Mucosa of descending colon (tissue), 3 donors: ENCODE measurements at regions not wholly inside any gene's neighbourhood (a gene's known extent, or its start where the extent isn't known, plus 50 kb on each side); places are given as distances from the start of the nearest gene placed in this dataset.

ENCODE experiments used
- ATAC-seq: fragments of 200-7000 bp; cut with Tn5 transposase; one replicate; pipeline ENCODE4 v1.9.1; 2020; ENCODE audit warnings: mild to moderate bottlenecking, moderate library complexity
- DNase-seq, 3 donors: peaks; one replicate each; pipeline ENCODE4 v3.0.0-alpha.2; 2020
- H3K36me3 ChIP-seq: fragments of 200-600 bp; one replicate; pipeline ENCODE4 v1.8.0; 2021; ENCODE audit warnings: low read depth, mild to moderate bottlenecking
- H3K4me1 ChIP-seq: fragments of 200-600 bp; one replicate; pipeline ENCODE4 v1.8.0; 2021; ENCODE audit warnings: low read depth, mild to moderate bottlenecking
- H3K4me3 ChIP-seq: fragments of 200-600 bp; one replicate; pipeline ENCODE4 v1.8.0; 2021; ENCODE audit warnings: mild to moderate bottlenecking
- H3K9me3 ChIP-seq: fragments of 200-600 bp; one replicate; pipeline ENCODE4 v1.8.0; 2021; ENCODE audit warnings: mild to moderate bottlenecking
- intact Hi-C, 2 donors: fragments of 100-400 bp; cut with DNase I in 1 of 2; cut with micrococcal nuclease in 1 of 2; formaldehyde crosslinking; loops; one replicate each; pipeline versions ENCODE4 v1.11.0 to v1.11.1; 2022; cut with DNase I, micrococcal nuclease
- TF ChIP-seq, protein P1 (sequence below): fragments of 200-600 bp; IDR thresholded peaks from one replicate; pipeline ENCODE4 v1.8.0; 2022; ENCODE audit warnings: antibody characterized with exemption, mild to moderate bottlenecking
- donor health status: DM: no; HTN: no; CAD: no; lungs with moderate emphysema.
- donor health status: DM: no; HTN: no; CAD: no.
- donor health status: DM: no; HTN: yes; CAD: no.

DNA sequence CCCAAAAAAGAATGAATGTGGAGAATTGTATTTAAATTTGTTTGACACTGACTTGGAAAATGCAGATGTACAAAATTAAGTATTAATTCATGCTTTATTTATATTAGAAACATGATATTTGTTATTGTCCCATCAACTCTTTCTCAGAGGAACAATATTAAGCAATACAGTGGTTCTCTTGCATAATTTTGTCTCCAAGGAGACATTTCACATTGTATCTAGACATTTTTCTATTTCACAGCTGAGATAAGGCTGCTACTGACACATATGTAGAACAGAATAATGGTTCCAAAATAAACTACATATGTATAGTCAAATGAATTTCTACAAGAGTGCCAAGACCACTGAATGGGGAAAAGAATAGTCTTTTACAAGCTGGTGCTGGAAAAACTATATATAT, 427.9 kb upstream of the SPANXN1 start:
- TF ChIP-seq, protein P1, sequence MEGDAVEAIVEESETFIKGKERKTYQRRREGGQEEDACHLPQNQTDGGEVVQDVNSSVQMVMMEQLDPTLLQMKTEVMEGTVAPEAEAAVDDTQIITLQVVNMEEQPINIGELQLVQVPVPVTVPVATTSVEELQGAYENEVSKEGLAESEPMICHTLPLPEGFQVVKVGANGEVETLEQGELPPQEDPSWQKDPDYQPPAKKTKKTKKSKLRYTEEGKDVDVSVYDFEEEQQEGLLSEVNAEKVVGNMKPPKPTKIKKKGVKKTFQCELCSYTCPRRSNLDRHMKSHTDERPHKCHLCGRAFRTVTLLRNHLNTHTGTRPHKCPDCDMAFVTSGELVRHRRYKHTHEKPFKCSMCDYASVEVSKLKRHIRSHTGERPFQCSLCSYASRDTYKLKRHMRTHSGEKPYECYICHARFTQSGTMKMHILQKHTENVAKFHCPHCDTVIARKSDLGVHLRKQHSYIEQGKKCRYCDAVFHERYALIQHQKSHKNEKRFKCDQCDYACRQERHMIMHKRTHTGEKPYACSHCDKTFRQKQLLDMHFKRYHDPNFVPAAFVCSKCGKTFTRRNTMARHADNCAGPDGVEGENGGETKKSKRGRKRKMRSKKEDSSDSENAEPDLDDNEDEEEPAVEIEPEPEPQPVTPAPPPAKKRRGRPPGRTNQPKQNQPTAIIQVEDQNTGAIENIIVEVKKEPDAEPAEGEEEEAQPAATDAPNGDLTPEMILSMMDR, result no peak
- intact Hi-C loops, result no loop called here
- Histone ChIP-seq H3K36me3 (no peaks in the 10 kb centered on the region), H3K4me3 (no peak overlapping the region), H3K4me1 (no peaks in the 10 kb centered on the region), H3K9me3 (no peaks in the 10 kb centered on the region)
- no peak for DNase-seq
- ATAC-seq, result no peak

DNA sequence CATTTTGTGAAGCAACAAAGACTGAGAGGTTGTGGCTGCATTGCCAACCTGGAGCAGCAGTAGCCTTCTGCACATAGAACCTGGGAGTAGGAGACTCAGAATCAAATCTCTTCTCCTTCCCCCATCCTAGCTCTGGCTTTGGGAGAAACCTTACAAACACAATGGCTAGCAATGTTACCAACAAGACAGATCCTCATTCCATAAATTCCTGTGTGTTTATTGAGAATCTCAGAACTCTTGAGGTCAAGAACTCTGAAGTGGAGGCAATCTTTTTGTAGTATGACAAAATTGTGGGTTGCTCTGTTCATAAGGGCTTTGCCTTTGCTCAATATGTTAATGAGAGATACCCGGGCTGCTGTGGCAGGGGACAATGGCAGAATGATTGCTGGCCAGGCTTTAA, 406.7 kb upstream of the SPANXN1 start:
- TF ChIP-seq, protein P1, result no peak
- DNase-seq, result no peak
- Histone ChIP-seq H3K9me3 (no peaks in the 10 kb centered on the region), H3K36me3 (no peaks in the 10 kb centered on the region), H3K4me3 (no peak overlapping the region), H3K4me1 (no peaks in the 10 kb centered on the region)
- intact Hi-C loops, result no loop called here
- no peak for ATAC-seq

DNA sequence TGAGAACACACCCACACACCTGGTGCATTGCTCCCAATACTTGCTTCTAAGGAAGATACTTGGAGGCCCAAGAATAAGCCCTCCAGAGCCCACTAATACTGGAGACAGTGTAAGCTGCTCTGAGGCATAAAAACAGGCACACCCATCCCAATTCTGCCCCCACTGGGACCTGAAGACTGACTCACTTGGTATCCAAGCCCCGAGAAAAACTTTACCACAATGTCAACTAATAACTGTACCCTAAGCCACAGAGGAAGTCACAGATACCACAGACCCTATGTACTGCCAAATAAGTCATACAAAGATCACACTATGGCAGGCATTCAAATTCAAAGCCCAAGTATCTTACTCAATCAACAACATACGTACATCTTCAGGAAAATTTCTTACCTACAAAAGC, 398.2 kb upstream of the SPANXN1 start:
- TF ChIP-seq, protein P1, result no peak
- H3K4me3 ChIP-seq, result no peak overlapping the region
- no peak for ATAC-seq
- H3K4me1 ChIP-seq, result no peaks in the 10 kb centered on the region
- intact Hi-C loops, result no loop called here
- peaks cover 4% of the 10 kb centered on the region for H3K9me3 ChIP-seq
- no peaks in the 10 kb centered on the region for H3K36me3 ChIP-seq
- DNase-seq, result no peak

DNA sequence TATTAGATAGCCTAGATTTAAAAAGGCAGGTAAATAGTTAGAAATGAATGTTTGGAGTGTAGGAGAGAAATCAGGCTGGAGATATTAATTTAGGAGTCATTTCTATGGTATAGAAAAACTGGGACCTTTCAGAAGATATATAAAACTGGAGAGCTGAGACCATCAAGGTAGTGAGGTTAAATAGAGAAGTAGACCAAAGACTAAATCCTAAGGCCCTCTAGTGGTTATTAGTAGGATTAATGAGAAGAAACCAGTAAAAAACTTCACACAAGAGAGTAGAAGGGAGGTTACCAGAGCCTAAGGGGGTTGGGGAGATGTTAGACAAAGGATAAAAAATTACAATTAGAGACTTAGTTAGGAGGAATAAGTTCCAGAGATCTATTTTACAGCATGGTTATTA, 351.0 kb upstream of the SPANXN1 start:
- Histone ChIP-seq H3K4me3 (no peak overlapping the region), H3K36me3 (no peaks in the 10 kb centered on the region), H3K4me1 (no peaks in the 10 kb centered on the region), H3K9me3 (no peaks in the 10 kb centered on the region)
- ATAC-seq (no peak), DNase-seq (no peak)
- TF ChIP-seq, protein P1, result no peak
- intact Hi-C loops, result no loop called here

DNA sequence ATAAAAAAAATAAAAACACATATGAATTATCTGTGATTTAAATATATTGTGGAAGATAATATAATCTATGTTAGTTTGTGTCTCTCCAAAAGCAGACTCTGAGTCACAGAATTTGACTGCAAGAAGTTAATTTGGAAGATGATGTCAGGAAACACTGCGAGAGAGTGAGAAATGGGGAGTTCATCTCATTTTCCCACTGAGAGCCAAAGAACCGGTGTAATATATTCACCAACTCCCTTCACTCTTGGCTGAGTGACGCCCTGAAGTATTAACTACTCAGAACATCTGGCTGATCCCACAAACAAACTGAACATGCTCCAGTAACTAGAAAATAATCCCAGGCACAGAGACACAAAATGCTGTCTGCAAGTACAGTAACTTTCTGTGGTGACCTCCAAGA, 345.8 kb upstream of the SPANXN1 start:
- no peak for DNase-seq
- H3K9me3 ChIP-seq, result no peaks in the 10 kb centered on the region
- no peak overlapping the region for H3K4me3 ChIP-seq
- H3K36me3 ChIP-seq, result no peaks in the 10 kb centered on the region
- intact Hi-C loops, result no loop called here
- no peaks in the 10 kb centered on the region for H3K4me1 ChIP-seq
- TF ChIP-seq, protein P1, result no peak
- ATAC-seq, result no peak

DNA sequence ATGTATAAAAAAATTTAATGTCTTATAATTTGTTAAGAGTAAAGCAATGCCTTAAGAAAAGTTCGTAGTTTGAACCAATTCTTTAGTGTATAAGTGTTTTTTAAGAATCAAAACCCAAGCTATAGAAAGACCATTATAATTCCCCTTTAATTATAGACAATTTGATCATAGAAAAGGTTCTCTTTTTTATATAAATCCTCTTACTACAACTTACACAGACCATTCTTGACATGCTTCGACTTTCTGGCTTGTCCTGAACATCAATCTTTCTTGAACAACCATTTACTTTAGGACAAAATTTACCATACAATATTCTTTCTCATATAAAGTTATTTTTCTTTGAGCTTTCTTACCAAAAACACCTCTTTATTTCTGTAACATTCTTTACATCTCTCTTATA, 330.5 kb upstream of the SPANXN1 start:
- TF ChIP-seq, protein P1, result no peak
- DNase-seq (no peak), ATAC-seq (no peak)
- no peaks in the 10 kb centered on the region for H3K36me3 ChIP-seq
- H3K4me3 ChIP-seq, result no peak overlapping the region
- intact Hi-C loops, result no loop called here
- no peaks in the 10 kb centered on the region for H3K4me1 ChIP-seq
- peaks cover 3% of the 10 kb centered on the region for H3K9me3 ChIP-seq
